Astrocyte (in vitro differentiated cells and primary cell): ENCODE measurements at regions not wholly inside any gene's neighbourhood (a gene's known extent, or its start where the extent isn't known, plus 50 kb on each side); places are given as distances from the start of the nearest gene placed in this dataset.
"Not testable (repeated sequence)": the region's sequence is repeated elsewhere in the genome, so short reads cannot be mapped to it uniquely, and the experiment has no call there.

Experiments used
- DNase-seq: peaks from one replicate; pipeline ENCODE4 v3.0.0-alpha.2; 2010; ENCODE audit warnings: low read depth
- FAIRE-seq: peaks from 2 replicates; lab custom pipeline; 2011; peaks lifted over from hg19 to GRCh38; lab: Jason Lieb, UNC
- H2AFZ ChIP-seq: 2 replicates; pipeline ENCODE4 v1.6.0; 2012; ENCODE audit warnings: low read depth, low read length, inconsistent platforms
- H3K27ac ChIP-seq: 2 replicates; pipeline ENCODE4 v1.5.1; 2011; ENCODE audit warnings: low read depth, low read length, inconsistent platforms
- H3K27me3 ChIP-seq: 2 replicates; pipeline ENCODE4 v1.6.0; 2011; ENCODE audit warnings: low read length, inconsistent platforms; ENCODE audit not compliant: insufficient read depth
- H3K36me3 ChIP-seq: 2 replicates; pipeline ENCODE4 v1.5.1; 2011; ENCODE audit warnings: low read length, inconsistent platforms; ENCODE audit not compliant: insufficient read depth
- H3K4me1 ChIP-seq: 2 replicates; pipeline ENCODE4 v1.5.1; 2011; ENCODE audit warnings: low read length, inconsistent platforms; ENCODE audit not compliant: insufficient read depth
- H3K4me2 ChIP-seq: 2 replicates; pipeline ENCODE4 v1.6.0; 2012; ENCODE audit warnings: low read length, inconsistent platforms
- H3K4me3 ChIP-seq: 2 replicates; pipeline ENCODE4 v1.5.1; 2011; ENCODE audit warnings: low read depth, mild to moderate bottlenecking, low read length, inconsistent platforms; ENCODE audit not compliant: insufficient read depth
- H3K79me2 ChIP-seq: 2 replicates; pipeline ENCODE4 v1.6.0; 2012; ENCODE audit warnings: mild to moderate bottlenecking, low read length, inconsistent platforms; ENCODE audit not compliant: insufficient read depth
- H3K9ac ChIP-seq: 2 replicates; pipeline ENCODE4 v1.6.0; 2012; ENCODE audit warnings: mild to moderate bottlenecking, low read length, inconsistent platforms
- H3K9me3 ChIP-seq: 2 replicates; pipeline ENCODE4 v1.5.1; 2012; ENCODE audit warnings: low read depth, mild to moderate bottlenecking, low read length, inconsistent platforms; ENCODE audit not compliant: insufficient read depth
- H4K20me1 ChIP-seq: 2 replicates; pipeline ENCODE4 v1.6.0; 2012; ENCODE audit warnings: low read length, inconsistent platforms; ENCODE audit not compliant: insufficient read depth
- H3K27ac Mint-ChIP-seq: one replicate; pipeline ENCODE4 v1.8.0; 2021; ENCODE audit warnings: mild to moderate bottlenecking, mixed read lengths; ENCODE audit not compliant: unreplicated experiment
- H3K27me3 Mint-ChIP-seq: one replicate; pipeline ENCODE4 v1.8.0; 2021; ENCODE audit warnings: low read depth, mixed read lengths; ENCODE audit not compliant: unreplicated experiment
- H3K36me3 Mint-ChIP-seq: one replicate; pipeline ENCODE4 v1.8.0; 2021; ENCODE audit warnings: low read depth, mixed read lengths; ENCODE audit not compliant: unreplicated experiment
- H3K4me1 Mint-ChIP-seq: one replicate; pipeline ENCODE4 v1.8.0; 2021; ENCODE audit warnings: low read depth, mixed read lengths; ENCODE audit not compliant: unreplicated experiment
- H3K4me3 Mint-ChIP-seq: one replicate; pipeline ENCODE4 v1.8.0; 2021; ENCODE audit warnings: mild to moderate bottlenecking, moderate library complexity, mixed read lengths; ENCODE audit not compliant: unreplicated experiment
- H3K9me3 Mint-ChIP-seq: one replicate; pipeline ENCODE4 v1.8.0; 2021; ENCODE audit warnings: mild to moderate bottlenecking, mixed read lengths; ENCODE audit not compliant: unreplicated experiment

- Histone ChIP-seq H3K9ac (peak overlapping the region; percentile 97), H3K27ac (peak overlapping the region; percentile 99), H3K4me2 (peak overlapping the region; percentile 97), H3K4me3 (peak overlapping the region; percentile 86), H3K4me1 (peaks cover 26% of the 10 kb centered on the region), H3K36me3 (peaks cover 11% of the 10 kb centered on the region), H3K79me2 (peaks cover 76% of the 10 kb centered on the region)
- peak; percentile 81 for DNase-seq
- H3K36me3 Mint-ChIP-seq, result peaks cover 12% of the 10 kb centered on the region
- not testable (repeated sequence) for FAIRE-seq, H3K9me3 Mint-ChIP-seq, H2AFZ ChIP-seq, H3K9me3 ChIP-seq, H3K27me3 Mint-ChIP-seq, H4K20me1 ChIP-seq, H3K27me3 ChIP-seq
- peak overlapping the region; percentile 84 for H3K4me3 Mint-ChIP-seq
- peaks cover 35% of the 10 kb centered on the region for H3K4me1 Mint-ChIP-seq
- H3K27ac Mint-ChIP-seq, result peak overlapping the region; percentile 99
These were observed 157.1 kb downstream of the CCDC74A start for GRCh38 chr2:131684631-131685316.

GRCh38 chr2:131686164-131686893 is 158.6 kb downstream of the CCDC74A start:
- not testable (repeated sequence) for H2AFZ ChIP-seq, FAIRE-seq, H3K9me3 ChIP-seq, H3K27me3 ChIP-seq, H3K27me3 Mint-ChIP-seq
- peak; percentile 80 for DNase-seq
- Mint-ChIP-seq H3K4me1 (peaks cover 30% of the 10 kb centered on the region), H3K27ac (peak overlapping the region; percentile 99), H3K4me3 (peak overlapping the region; percentile 84), H3K9me3 (peaks cover 12% of the 10 kb centered on the region), H3K36me3 (peaks cover 27% of the 10 kb centered on the region)
- peak overlapping the region; percentile 97 for H3K4me2 ChIP-seq
- H4K20me1 ChIP-seq, result peaks cover 12% of the 10 kb centered on the region
- peak overlapping the region; percentile 42 for H3K4me3 ChIP-seq
- H3K4me1 ChIP-seq, result peaks cover 26% of the 10 kb centered on the region
- H3K79me2 ChIP-seq, result peaks cover 85% of the 10 kb centered on the region
- peak overlapping the region; percentile 99 for H3K27ac ChIP-seq
- peaks cover 22% of the 10 kb centered on the region for H3K36me3 ChIP-seq
- peak overlapping the region; percentile 97 for H3K9ac ChIP-seq

GRCh38 chr2:131686894-131687238 is 159.2 kb downstream of the CCDC74A start:
- Histone ChIP-seq H3K79me2 (peaks cover 87% of the 10 kb centered on the region), H3K36me3 (peaks cover 25% of the 10 kb centered on the region), H3K4me1 (peaks cover 26% of the 10 kb centered on the region), H3K27ac (peak overlapping the region; percentile 99), H3K9ac (peak overlapping the region; percentile 63), H4K20me1 (peaks cover 17% of the 10 kb centered on the region), H3K4me2 (peak overlapping the region; percentile 97)
- Mint-ChIP-seq H3K9me3 (peaks cover 16% of the 10 kb centered on the region), H3K27ac (peak overlapping the region; percentile 99), H3K36me3 (peaks cover 33% of the 10 kb centered on the region), H3K4me3 (peak overlapping the region; percentile 82), H3K4me1 (peaks cover 30% of the 10 kb centered on the region)
- not testable (repeated sequence) for H3K27me3 Mint-ChIP-seq, H3K4me3 ChIP-seq, H2AFZ ChIP-seq, FAIRE-seq, H3K9me3 ChIP-seq, H3K27me3 ChIP-seq
- DNase-seq, result peak; percentile 51

GRCh38 chr2:131689066-131689465 is 161.4 kb downstream of the CCDC74A start:
- not testable (repeated sequence) for H3K27me3 Mint-ChIP-seq, H3K27ac ChIP-seq, DNase-seq, H3K27ac Mint-ChIP-seq, H3K4me3 Mint-ChIP-seq, H3K4me2 ChIP-seq, H2AFZ ChIP-seq, H3K4me3 ChIP-seq, H3K9ac ChIP-seq, H3K27me3 ChIP-seq, FAIRE-seq, H3K9me3 ChIP-seq
- peaks cover 30% of the 10 kb centered on the region for H3K4me1 Mint-ChIP-seq
- peaks cover 47% of the 10 kb centered on the region for H3K36me3 Mint-ChIP-seq
- H3K36me3 ChIP-seq, result peaks cover 38% of the 10 kb centered on the region
- peaks cover 23% of the 10 kb centered on the region for H3K9me3 Mint-ChIP-seq
- H3K4me1 ChIP-seq, result peaks cover 26% of the 10 kb centered on the region
- peaks cover 29% of the 10 kb centered on the region for H4K20me1 ChIP-seq
- peaks cover 71% of the 10 kb centered on the region for H3K79me2 ChIP-seq

- DNase-seq, H3K9ac ChIP-seq, H3K27ac Mint-ChIP-seq, H3K4me1 Mint-ChIP-seq, FAIRE-seq, H3K4me1 ChIP-seq, H3K4me3 Mint-ChIP-seq, H3K36me3 ChIP-seq, H3K9me3 ChIP-seq, H3K4me3 ChIP-seq, H3K27me3 ChIP-seq, H3K9me3 Mint-ChIP-seq, H2AFZ ChIP-seq, H3K4me2 ChIP-seq, H3K27ac ChIP-seq, H3K27me3 Mint-ChIP-seq: not testable (repeated sequence)
- Histone ChIP-seq H3K79me2 (peaks cover 13% of the 10 kb centered on the region), H4K20me1 (peaks cover 16% of the 10 kb centered on the region)
- H3K36me3 Mint-ChIP-seq, result peaks cover 12% of the 10 kb centered on the region
These were observed 183.6 kb downstream of the CCDC74A start for GRCh38 chr2:131711268-131711667.
